OCI-LY7 (cell line): ENCODE measurements at regions not wholly inside any gene's neighbourhood (a gene's known extent, or its start where the extent isn't known, plus 50 kb on each side); places are given as distances from the start of the nearest gene placed in this dataset.

Experiments
- BruUV-seq: library from RNA; stranded (reverse); fragments of 400-500 nt; replicated peaks from 2 replicates; lab custom pipeline; 2021; lab: Mats Ljungman, UMichigan
- CTCF ChIA-PET: fragments of 300-600 bp; sonication (Branson Sonifier 250); formaldehyde crosslinking; loops from one replicate; lab custom pipeline; 2022; ENCODE audit warnings: antibody characterized with exemption; ENCODE audit not compliant: unreplicated experiment; lab: Charles Lee
- POLR2A ChIA-PET: fragments of 300-600 bp; sonication (Branson Sonifier 250); formaldehyde crosslinking; loops from one replicate; lab custom pipeline; 2022; ENCODE audit warnings: antibody characterized with exemption; lab: Charles Lee
- DNase-seq: peaks from one replicate; pipeline ENCODE4 v3.0.0-alpha.2; 2015; ENCODE audit warnings: low spot score
- H2AFZ ChIP-seq: fragments of 200-600 bp; sonication (generic), shearing (Covaris generic); 2 replicates; pipeline ENCODE4 v1.6.1; 2014; ENCODE audit warnings: mild to moderate bottlenecking, antibody characterized with exemption, low read length, moderate library complexity
- H3K27ac ChIP-seq: fragments of 200-600 bp; sonication (generic); 2 replicates; pipeline ENCODE4 v1.5.1; 2014; ENCODE audit warnings: mixed run types, low read depth, mild to moderate bottlenecking, moderate library complexity, low read length, inconsistent platforms; ENCODE audit not compliant: poor library complexity, severe bottlenecking
- H3K36me3 ChIP-seq: fragments of 200-600 bp; sonication (generic); 2 replicates; pipeline ENCODE4 v1.6.1; 2014; ENCODE audit warnings: mild to moderate bottlenecking, antibody characterized with exemption, low read length, moderate library complexity, mixed read lengths; ENCODE audit not compliant: insufficient read depth
- H3K4me1 ChIP-seq: fragments of 200-600 bp; sonication (generic); 2 replicates; pipeline ENCODE4 v1.5.1; 2014; ENCODE audit warnings: mild to moderate bottlenecking, low read length; ENCODE audit not compliant: insufficient read depth, poor library complexity, severe bottlenecking
- H3K4me2 ChIP-seq: fragments of 200-600 bp; sonication (generic); 2 replicates; pipeline ENCODE4 v1.6.1; 2014; ENCODE audit warnings: mild to moderate bottlenecking, low read length
- H3K4me3 ChIP-seq: fragments of 200-600 bp; sonication (generic); 2 replicates; pipeline ENCODE4 v1.5.1; 2014; ENCODE audit warnings: mild to moderate bottlenecking, low read depth, low read length; ENCODE audit not compliant: poor library complexity, severe bottlenecking
- H3K79me2 ChIP-seq: fragments of 200-600 bp; sonication (generic); 2 replicates; pipeline ENCODE4 v1.6.1; 2016; ENCODE audit warnings: low read depth, mild to moderate bottlenecking, low read length, moderate library complexity, mixed read lengths; ENCODE audit not compliant: insufficient read depth
- H3K9me2 ChIP-seq: fragments of 200-600 bp; sonication (generic); 2 replicates; pipeline ENCODE4 v1.6.1; 2016; ENCODE audit warnings: mild to moderate bottlenecking, low read length, mixed read lengths; ENCODE audit not compliant: insufficient read depth
- H3K9me3 ChIP-seq: fragments of 200-600 bp; sonication (generic); 2 replicates; pipeline ENCODE4 v1.6.1; 2014; ENCODE audit warnings: mild to moderate bottlenecking, mixed run types, low read length, mixed read lengths
- H4K20me1 ChIP-seq: fragments of 200-600 bp; sonication (generic); 2 replicates; pipeline ENCODE4 v1.6.1; 2014; ENCODE audit warnings: mild to moderate bottlenecking, antibody characterized with exemption, low read length, moderate library complexity, mixed read lengths; ENCODE audit not compliant: insufficient read depth
- CTCF ChIP-seq: fragments of 200-600 bp; sonication (generic); conservative IDR thresholded peaks from 2 replicates; pipeline ENCODE4 v1.5.1; 2014; ENCODE audit warnings: mild to moderate bottlenecking, antibody characterized with exemption, low read length, moderate library complexity, mixed read lengths
- EZH2phosphoT487 ChIP-seq: fragments of 200-600 bp; sonication (generic); IDR thresholded peaks from 2 replicates; pipeline ENCODE4 v1.6.1; 2018; ENCODE audit warnings: low read depth, borderline replicate concordance, mild to moderate bottlenecking, mixed run types, antibody characterized with exemption, low read length, moderate library complexity, mixed read lengths
- intact Hi-C: fragments of 100-400 bp; cut with micrococcal nuclease; formaldehyde crosslinking; loops from one replicate; pipeline ENCODE4 v1.10.0; 2022; ENCODE audit not compliant: unreplicated experiment

- no peak overlapping the region for H3K27ac ChIP-seq
- TF ChIP-seq CTCF (no peak), EZH2phosphoT487 (no peak)
- no peaks in the 10 kb centered on the region for H3K4me1 ChIP-seq
- DNase-seq: no peak
- H3K4me3 ChIP-seq: no peak overlapping the region
- H3K4me2 ChIP-seq: no peak overlapping the region
- H4K20me1 ChIP-seq: no peaks in the 10 kb centered on the region
- BruUV-seq: no TSS peak
- no peaks in the 10 kb centered on the region for H3K9me3 ChIP-seq
- ChIA-PET CTCF (no interaction called here), POLR2A (no interaction called here)
- intact Hi-C loops: no loop called here
- no peak overlapping the region for H2AFZ ChIP-seq
- H3K36me3 ChIP-seq: no peaks in the 10 kb centered on the region
- H3K79me2 ChIP-seq: no peaks in the 10 kb centered on the region
- no peaks in the 10 kb centered on the region for H3K9me2 ChIP-seq
Measured at GRCh38 chr11:97963528-97964331, 1057.0 kb upstream of the CNTN5 start.

- intact Hi-C loops: no loop called here
- POLR2A ChIA-PET: no interaction called here
- no peak overlapping the region for H2AFZ ChIP-seq
Measured at GRCh38 chr11:97964332-97965004, 1056.3 kb upstream of the CNTN5 start.

More at GRCh38 chr11:97964332-97965004, 1056.3 kb upstream of the CNTN5 start:
- H3K4me3 ChIP-seq: no peak overlapping the region
- no TSS peak for BruUV-seq
- no peaks in the 10 kb centered on the region for H3K79me2 ChIP-seq
- no peak overlapping the region for H3K27ac ChIP-seq
- H3K4me2 ChIP-seq: no peak overlapping the region
- DNase-seq: no peak
- H3K36me3 ChIP-seq: no peaks in the 10 kb centered on the region
- no peaks in the 10 kb centered on the region for H3K9me2 ChIP-seq
- CTCF ChIA-PET: no interaction called here
- no peaks in the 10 kb centered on the region for H3K9me3 ChIP-seq
- TF ChIP-seq CTCF: no peak
- no peak for TF ChIP-seq EZH2phosphoT487
- no peaks in the 10 kb centered on the region for H3K4me1 ChIP-seq
- no peaks in the 10 kb centered on the region for H4K20me1 ChIP-seq
